ENCODE measurements at regions not wholly inside any gene's neighbourhood (a gene's known extent, or its start where the extent isn't known, plus 50 kb on each side); places are given as distances from the start of the nearest gene placed in this dataset.

DNA sequence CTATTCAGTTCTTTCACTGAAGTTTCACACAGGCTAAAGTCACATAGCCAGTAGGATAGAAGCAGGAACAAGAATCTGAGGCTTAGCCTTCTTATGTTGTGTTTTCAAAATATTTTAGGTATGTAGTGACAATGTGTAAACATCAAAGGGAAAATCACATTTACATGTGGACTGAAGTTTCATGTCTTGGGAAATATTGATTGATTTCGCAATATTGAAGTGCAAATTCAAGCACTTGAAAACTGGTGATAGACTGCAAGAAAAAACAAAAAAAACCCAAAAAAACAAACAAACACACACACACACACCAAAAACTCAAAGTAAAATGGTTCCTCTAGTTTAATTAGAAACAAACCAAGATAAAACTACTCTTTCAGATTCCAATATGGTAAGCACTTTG is 773.3 kb downstream of the PDCD6IP start:
- DNase-seq (ENCODE audit: insufficient read length, low spot score) (no peak), FAIRE-seq (no peak)
- no peak for TF ChIP-seq PAX5 (IDR thresholded peaks at IDR 0.05; ENCODE audit: insufficient read depth, low read length, severe bottlenecking)
- no peak for TF ChIP-seq POLR2AphosphoS5 (IDR thresholded peaks at IDR 0.05; ENCODE audit: low read depth, low read length)
- no peak for TF ChIP-seq SPI1 (IDR thresholded peaks at IDR 0.05; ENCODE audit: low read depth, low read length)
- TF ChIP-seq POU2F2 (IDR thresholded peaks at IDR 0.05; ENCODE audit: low read depth, low read length), result no peak

DNA sequence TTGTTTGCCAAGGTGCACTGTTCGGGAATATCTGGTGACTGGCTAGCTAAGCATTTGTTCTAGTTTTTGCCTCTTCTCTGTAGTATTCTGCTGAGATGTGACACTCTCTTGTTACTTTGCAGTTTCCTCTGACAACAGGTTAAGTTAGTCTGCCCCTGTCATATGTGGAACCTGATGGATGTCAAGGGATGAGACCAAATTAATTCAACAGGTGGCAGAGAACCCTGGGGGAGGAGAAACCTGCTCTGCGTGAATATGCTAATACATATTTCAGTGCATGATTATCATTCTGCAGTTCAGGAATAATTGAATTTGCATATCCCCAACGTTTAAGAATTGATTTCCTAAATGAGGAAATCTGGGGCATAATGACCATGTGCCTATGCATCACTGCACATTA is 777.3 kb downstream of the PDCD6IP start:
- DNase-seq (ENCODE audit: insufficient read length, low spot score) (no peak), FAIRE-seq (no peak)
- TF ChIP-seq SPI1 (IDR thresholded peaks at IDR 0.05; ENCODE audit: low read depth, low read length) (no peak), PAX5 (IDR thresholded peaks at IDR 0.05; ENCODE audit: insufficient read depth, low read length, severe bottlenecking) (no peak), POU2F2 (IDR thresholded peaks at IDR 0.05; ENCODE audit: low read depth, low read length) (no peak), POLR2AphosphoS5 (IDR thresholded peaks at IDR 0.05; ENCODE audit: low read depth, low read length) (no peak), POLR2A (IDR thresholded peaks at IDR 0.05; ENCODE audit: low read depth, low read length) (no peak), TAF1 (IDR thresholded peaks at IDR 0.05; ENCODE audit: low read depth, low read length) (no peak)

DNA sequence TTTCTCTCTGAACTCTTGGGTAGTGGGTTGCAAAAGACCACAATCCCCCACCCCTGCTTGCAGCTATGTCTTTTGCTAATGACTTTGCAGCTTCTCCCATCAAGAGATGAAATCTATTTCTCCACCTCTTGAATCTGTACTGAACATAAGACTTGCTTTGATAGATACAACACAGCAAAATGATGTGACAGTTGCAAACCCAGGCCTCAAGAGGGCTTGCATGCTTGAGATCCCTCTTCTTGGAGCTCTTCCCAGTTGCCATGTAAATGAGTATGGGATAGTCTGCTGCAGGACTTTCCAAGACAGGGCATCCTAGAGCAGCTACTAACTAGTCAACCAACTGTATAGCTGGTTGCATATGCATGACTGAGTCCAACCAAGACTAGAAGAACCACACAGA is 783.6 kb downstream of the PDCD6IP start:
- no peak for FAIRE-seq
- no peak for DNase-seq (ENCODE audit: insufficient read length, low spot score)

DNA sequence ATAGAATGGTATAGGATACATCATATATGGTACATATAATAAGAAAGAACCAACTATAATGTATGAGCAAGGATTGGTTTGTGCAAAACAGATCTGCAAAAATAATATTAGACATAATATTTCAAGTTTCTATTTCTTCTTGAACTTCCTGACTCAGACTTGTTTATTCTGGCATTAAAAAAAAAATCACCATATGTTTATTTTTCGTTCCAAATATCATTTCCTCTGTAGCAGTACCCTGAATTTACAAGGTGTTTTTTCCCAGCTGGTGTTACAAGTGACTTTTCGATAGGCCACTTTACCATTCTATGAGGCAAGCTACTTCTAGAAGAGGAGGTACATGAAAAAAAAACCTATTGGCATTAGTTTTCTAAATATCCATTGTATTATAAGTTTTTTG is 785.0 kb downstream of the PDCD6IP start:
- no peak for DNase-seq (ENCODE audit: insufficient read length, low spot score)
- FAIRE-seq, result no peak
- no peak for TF ChIP-seq POU2F2 (IDR thresholded peaks at IDR 0.05; ENCODE audit: low read depth, low read length)
- TF ChIP-seq PAX5 (IDR thresholded peaks at IDR 0.05; ENCODE audit: insufficient read depth, low read length, severe bottlenecking), result no peak
- no peak for TF ChIP-seq POLR2A (IDR thresholded peaks at IDR 0.05; ENCODE audit: low read depth, low read length)
- no peak for TF ChIP-seq TAF1 (IDR thresholded peaks at IDR 0.05; ENCODE audit: low read depth, low read length)
- no peak for TF ChIP-seq SPI1 (IDR thresholded peaks at IDR 0.05; ENCODE audit: low read depth, low read length)
- no peak for TF ChIP-seq POLR2AphosphoS5 (IDR thresholded peaks at IDR 0.05; ENCODE audit: low read depth, low read length)

More for the DNA sequence above, 783.6 kb downstream of the PDCD6IP start:
- TF ChIP-seq PAX5 (IDR thresholded peaks at IDR 0.05; ENCODE audit: insufficient read depth, low read length, severe bottlenecking), result no peak
- TF ChIP-seq POLR2AphosphoS5 (IDR thresholded peaks at IDR 0.05; ENCODE audit: low read depth, low read length), result no peak
- no peak for TF ChIP-seq SPI1 (IDR thresholded peaks at IDR 0.05; ENCODE audit: low read depth, low read length)
- no peak for TF ChIP-seq POU2F2 (IDR thresholded peaks at IDR 0.05; ENCODE audit: low read depth, low read length)
- no peak for TF ChIP-seq TAF1 (IDR thresholded peaks at IDR 0.05; ENCODE audit: low read depth, low read length)
- TF ChIP-seq POLR2A (IDR thresholded peaks at IDR 0.05; ENCODE audit: low read depth, low read length), result no peak

DNA sequence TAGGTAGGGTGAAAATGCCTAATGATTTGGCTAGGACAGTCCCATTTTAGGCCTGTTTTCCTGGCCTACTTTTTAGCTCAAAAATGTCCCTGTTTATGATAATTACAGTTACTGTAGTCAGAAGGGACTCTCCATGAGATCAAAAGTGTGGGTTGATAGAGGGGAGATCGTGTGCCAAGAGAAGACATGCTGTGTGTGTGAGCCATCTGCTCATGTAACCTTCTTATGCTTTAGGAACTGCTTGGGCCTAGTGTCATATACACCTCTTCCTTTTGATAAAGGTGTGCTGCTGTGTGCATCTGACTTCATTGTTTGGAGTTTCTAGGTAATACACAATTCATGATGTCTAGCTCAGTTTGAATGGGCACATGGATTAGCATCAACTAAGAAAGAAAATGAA is 786.5 kb downstream of the PDCD6IP start:
- FAIRE-seq (no peak), DNase-seq (ENCODE audit: insufficient read length, low spot score) (no peak)
- no peak for TF ChIP-seq TAF1 (IDR thresholded peaks at IDR 0.05; ENCODE audit: low read depth, low read length)
- TF ChIP-seq POLR2AphosphoS5 (IDR thresholded peaks at IDR 0.05; ENCODE audit: low read depth, low read length), result no peak
- no peak for TF ChIP-seq POU2F2 (IDR thresholded peaks at IDR 0.05; ENCODE audit: low read depth, low read length)
- TF ChIP-seq SPI1 (IDR thresholded peaks at IDR 0.05; ENCODE audit: low read depth, low read length), result no peak

DNA sequence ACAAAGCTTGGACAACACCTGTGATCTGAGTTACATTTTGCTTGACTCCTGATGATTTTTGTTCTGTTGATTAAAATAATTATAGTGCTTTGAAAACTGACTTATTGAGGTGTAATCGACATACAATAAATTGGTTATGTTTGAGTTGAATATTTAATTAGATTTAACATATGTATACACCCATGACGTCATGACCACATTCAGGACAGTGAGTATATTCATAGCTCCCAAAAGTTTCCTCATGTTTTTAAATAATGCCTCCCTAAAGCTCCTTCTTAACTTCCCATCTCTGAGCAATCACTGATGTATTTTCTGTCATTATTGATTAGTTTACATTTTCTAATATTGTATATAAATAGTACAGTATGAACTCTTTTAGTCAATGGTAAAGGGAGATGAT is 801.2 kb downstream of the PDCD6IP start:
- DNase-seq (ENCODE audit: insufficient read length, low spot score), result no peak
- TF ChIP-seq SPI1 (IDR thresholded peaks at IDR 0.05; ENCODE audit: low read depth, low read length), result no peak
- TF ChIP-seq TAF1 (IDR thresholded peaks at IDR 0.05; ENCODE audit: low read depth, low read length), result no peak
- TF ChIP-seq POLR2A (IDR thresholded peaks at IDR 0.05; ENCODE audit: low read depth, low read length), result no peak
- FAIRE-seq, result no peak

DNA sequence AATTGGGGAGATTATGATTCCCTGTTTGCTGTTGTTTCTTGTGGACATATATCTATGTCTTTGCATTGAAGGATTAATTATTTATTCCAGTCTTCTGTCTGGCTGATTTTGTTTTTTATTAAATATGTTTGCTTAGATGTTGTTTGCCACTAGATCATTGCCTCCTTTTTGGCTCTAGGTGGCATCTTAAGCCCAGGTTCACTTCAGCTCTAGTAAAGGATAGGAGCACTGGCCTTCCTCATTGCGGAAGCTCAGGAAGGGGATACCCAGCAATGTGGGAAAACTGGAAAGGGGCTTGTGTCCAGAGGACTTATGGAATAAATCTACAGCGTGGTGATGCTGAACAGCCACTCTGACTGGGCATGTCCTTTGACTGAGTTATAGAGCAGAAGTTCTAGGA is 821.6 kb downstream of the PDCD6IP start:
- TF ChIP-seq SPI1 (IDR thresholded peaks at IDR 0.05; ENCODE audit: low read depth, low read length) (no peak), POLR2A (IDR thresholded peaks at IDR 0.05; ENCODE audit: low read depth, low read length) (no peak), POU2F2 (IDR thresholded peaks at IDR 0.05; ENCODE audit: low read depth, low read length) (no peak), TAF1 (IDR thresholded peaks at IDR 0.05; ENCODE audit: low read depth, low read length) (no peak), POLR2AphosphoS5 (IDR thresholded peaks at IDR 0.05; ENCODE audit: low read depth, low read length) (no peak), PAX5 (IDR thresholded peaks at IDR 0.05; ENCODE audit: insufficient read depth, low read length, severe bottlenecking) (no peak)
- DNase-seq (ENCODE audit: insufficient read length, low spot score), result no peak
- FAIRE-seq, result no peak

DNA sequence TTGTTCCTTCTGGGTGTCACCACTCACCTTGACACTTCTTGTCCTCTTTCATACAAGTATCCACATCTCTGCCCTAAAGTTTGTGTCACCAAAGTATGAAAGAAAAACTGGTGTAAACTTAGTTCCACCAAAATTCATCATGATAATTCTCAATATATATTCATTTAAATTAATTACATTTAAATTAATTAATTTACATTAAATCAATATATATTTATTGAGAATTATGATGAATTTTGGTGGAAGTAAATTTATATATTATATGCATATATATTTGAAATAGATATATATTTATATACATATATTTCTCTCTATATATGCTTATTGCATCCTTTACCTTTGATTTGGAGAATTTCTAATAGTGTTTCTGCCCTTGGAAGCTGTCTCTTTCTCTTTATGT is 828.3 kb downstream of the PDCD6IP start:
- TF ChIP-seq POU2F2 (IDR thresholded peaks at IDR 0.05; ENCODE audit: low read depth, low read length), result no peak
- TF ChIP-seq PAX5 (IDR thresholded peaks at IDR 0.05; ENCODE audit: insufficient read depth, low read length, severe bottlenecking), result no peak
- TF ChIP-seq POLR2AphosphoS5 (IDR thresholded peaks at IDR 0.05; ENCODE audit: low read depth, low read length), result no peak
- FAIRE-seq, result no peak
- no peak for DNase-seq (ENCODE audit: insufficient read length, low spot score)

DNA sequence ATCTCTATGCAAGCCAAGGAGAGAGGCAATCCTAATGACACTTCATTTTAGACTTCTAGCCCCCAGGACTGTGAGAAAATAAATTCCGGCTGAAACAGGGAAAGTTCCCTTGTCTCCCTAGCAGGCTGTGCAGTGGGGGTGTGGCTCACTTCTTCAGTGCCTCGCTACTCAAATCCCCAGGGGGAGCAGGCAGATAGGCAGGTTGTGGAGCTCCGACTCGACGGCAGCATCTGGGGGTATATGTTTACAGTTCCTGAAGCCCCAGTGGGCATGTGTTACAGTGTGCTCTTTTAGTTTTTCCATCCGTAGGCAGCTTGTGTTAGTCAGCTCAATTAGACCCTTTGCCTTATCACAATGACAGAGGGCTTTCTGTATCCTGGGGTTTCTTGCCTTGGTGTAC is 836.5 kb downstream of the PDCD6IP start:
- TF ChIP-seq SPI1 (IDR thresholded peaks at IDR 0.05; ENCODE audit: low read depth, low read length), result no peak
- no peak for TF ChIP-seq POLR2A (IDR thresholded peaks at IDR 0.05; ENCODE audit: low read depth, low read length)
- FAIRE-seq (no peak), DNase-seq (ENCODE audit: insufficient read length, low spot score) (no peak)

DNA sequence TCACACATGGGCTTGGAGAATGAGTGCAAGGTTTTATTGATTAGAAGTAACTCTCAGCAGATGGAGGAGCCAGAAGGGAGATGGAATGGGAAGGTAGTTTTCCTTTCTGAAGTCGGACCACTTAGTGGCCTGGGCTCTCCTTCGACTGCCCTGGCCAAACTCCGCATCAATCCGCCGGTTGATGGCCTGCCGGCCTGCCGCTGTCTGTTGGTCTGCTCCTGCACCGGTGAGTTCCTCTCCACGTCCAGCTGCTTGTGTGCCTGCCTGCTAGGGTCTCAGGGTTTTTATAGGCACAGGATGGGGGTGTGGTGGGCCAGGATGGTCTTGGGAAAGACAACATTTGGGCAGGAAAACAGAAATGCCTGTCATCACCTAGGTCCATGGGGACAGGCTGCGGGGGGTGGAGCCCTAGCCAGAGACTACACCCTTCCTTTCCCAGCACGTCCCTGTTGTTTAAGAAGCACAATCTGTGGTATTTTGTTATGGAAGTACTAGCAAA is 837.0 kb downstream of the PDCD6IP start:
- no peak for DNase-seq (ENCODE audit: insufficient read length, low spot score)
- TF ChIP-seq POU2F2 (IDR thresholded peaks at IDR 0.05; ENCODE audit: low read depth, low read length), result no peak
- TF ChIP-seq PAX5 (IDR thresholded peaks at IDR 0.05; ENCODE audit: insufficient read depth, low read length, severe bottlenecking), result no peak
- TF ChIP-seq POLR2A (IDR thresholded peaks at IDR 0.05; ENCODE audit: low read depth, low read length), result no peak
- FAIRE-seq, result no peak

DNA sequence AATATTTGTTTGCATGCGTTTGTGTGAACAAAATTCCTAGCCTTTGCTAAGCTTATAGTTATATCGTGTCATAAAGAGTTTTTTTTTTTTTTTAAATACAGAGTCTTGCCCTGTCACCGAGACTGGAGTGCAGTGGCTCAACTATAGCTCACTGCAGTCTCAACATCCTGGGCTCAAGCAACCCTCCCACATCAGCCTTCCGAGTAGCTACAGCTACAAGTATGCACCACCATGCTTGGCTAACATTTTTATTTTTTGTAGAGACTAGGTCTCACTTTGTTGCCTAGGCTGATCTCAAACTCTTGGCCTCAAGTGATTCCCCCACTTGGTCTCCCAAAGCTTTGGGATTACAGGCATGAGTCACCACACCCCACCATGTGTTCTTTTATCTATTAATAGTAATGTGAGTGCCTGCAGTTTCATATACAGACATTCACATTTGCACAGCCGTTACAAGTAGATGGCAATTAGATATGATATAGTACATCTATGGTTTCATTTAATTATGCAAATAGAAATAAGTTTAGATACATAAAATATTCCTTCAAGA is 848.6 kb downstream of the PDCD6IP start:
- no peak for TF ChIP-seq POLR2A (IDR thresholded peaks at IDR 0.05; ENCODE audit: low read depth, low read length)
- no peak for TF ChIP-seq PAX5 (IDR thresholded peaks at IDR 0.05; ENCODE audit: insufficient read depth, low read length, severe bottlenecking)
- TF ChIP-seq POLR2AphosphoS5 (IDR thresholded peaks at IDR 0.05; ENCODE audit: low read depth, low read length), result no peak
- TF ChIP-seq SPI1 (IDR thresholded peaks at IDR 0.05; ENCODE audit: low read depth, low read length), result no peak
- no peak for TF ChIP-seq POU2F2 (IDR thresholded peaks at IDR 0.05; ENCODE audit: low read depth, low read length)
- no peak for TF ChIP-seq TAF1 (IDR thresholded peaks at IDR 0.05; ENCODE audit: low read depth, low read length)
- no peak for FAIRE-seq
- no peak for DNase-seq (ENCODE audit: insufficient read length, low spot score)
